ENCODE measurements at regions not wholly inside any gene's neighbourhood (a gene's known extent, or its start where the extent isn't known, plus 50 kb on each side); places are given as distances from the start of the nearest gene placed in this dataset.

- TF ChIP-seq POLR2A (IDR thresholded peaks at IDR 0.05) (no peak), CTCF (IDR thresholded peaks at IDR 0.05) (no peak)
Observed at GRCh38 chr19:29442910-29443309, 82.9 kb upstream of the VSTM2B start.
